NCI-H226 (cell line): ENCODE measurements at regions not wholly inside any gene's neighbourhood (a gene's known extent, or its start where the extent isn't known, plus 50 kb on each side); places are given as distances from the start of the nearest gene placed in this dataset.

ENCODE experiments used
- DNase-seq: peaks from one replicate; pipeline ENCODE4 v3.0.0-alpha.2; 2015

DNA sequence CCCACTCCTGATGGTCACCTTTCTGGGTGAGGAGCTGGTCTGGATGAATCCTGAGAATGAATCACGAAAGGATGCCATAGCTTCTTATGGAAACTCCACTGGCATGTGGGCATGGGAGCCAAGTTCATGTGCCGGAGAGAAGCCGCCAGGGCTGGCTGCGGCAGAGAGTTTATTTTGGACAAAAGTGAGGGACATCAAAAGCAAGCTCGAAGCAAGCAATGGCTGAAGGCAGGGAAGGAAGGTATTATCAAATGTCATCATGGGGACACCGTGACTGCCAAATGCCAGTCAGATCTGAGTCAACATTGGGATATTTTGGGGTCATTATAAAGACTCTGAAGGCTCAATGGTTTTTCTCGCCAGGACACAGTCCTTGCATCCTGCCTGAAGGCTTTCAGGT, 249.1 kb downstream of the QKI start:
- no peak for DNase-seq

DNA sequence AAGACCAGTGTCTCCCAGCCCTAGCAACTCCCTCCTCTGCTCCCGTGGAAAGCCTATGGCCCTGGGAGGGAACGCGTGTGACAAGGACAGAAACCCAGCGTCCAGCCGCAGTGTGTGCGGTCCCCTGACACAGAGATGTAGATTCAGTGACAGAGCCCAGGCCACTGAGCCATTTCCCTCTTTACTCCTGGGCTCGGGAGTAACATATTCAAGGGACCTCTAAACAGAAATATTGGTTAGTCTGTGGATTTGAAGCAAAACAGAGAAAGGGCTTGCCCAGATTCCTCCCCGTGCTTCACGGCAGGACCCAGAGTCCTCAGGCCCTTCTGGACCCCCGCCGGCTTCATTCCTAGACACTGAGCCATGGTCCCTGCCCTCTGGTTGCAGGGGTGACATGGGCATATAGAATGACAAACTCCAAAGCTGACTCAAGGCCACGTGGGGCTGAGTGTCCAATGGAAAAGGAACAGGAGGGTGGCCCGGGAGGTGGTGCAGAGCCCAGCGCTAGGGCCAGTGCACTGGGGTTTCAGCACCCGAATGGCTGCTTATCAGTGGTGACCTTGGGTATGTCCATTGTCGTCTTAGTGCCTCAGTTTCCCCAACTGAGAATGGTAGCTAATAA, 248.2 kb downstream of the QKI start:
- DNase-seq: no peak

DNA sequence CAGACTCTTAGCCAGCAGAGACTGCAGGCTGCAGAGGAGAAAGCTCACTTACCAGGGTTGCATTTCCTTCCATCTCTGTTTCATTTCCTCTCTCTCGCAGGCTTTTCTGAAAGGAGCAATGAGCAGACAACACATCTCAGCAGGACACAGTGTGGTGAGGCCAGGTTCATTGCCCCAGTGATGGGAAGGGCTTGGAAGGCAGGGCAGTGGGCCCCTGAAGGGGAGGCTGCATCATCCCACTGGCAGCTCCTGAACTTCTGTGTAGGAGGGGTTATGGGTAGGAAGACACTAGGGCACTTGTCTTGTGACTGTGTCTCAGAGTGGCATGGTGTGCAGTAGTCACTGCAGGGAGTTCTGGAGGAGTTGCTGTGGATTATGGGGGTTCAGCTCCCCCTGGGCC, 246.8 kb downstream of the QKI start:
- DNase-seq: no peak

DNA sequence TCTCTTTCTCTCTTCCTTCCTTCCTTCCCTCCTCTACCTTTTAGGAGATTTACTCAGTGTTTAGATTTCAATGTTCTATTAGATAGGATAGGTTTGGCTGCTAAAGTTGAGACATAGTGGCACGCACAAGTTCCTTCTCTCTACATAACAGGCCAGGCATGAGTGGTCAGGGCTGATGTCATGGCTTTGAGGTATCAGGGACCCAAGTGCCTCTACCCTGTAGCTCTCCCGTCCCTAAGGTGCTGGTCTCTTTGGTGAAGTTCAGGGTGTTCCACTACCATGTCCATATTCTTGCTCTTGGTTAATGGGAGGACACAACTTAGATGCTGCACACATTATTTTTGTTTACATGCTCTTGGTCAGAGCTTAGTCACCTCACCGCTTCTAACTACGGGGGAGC, 245.3 kb downstream of the QKI start:
- no peak for DNase-seq

DNA sequence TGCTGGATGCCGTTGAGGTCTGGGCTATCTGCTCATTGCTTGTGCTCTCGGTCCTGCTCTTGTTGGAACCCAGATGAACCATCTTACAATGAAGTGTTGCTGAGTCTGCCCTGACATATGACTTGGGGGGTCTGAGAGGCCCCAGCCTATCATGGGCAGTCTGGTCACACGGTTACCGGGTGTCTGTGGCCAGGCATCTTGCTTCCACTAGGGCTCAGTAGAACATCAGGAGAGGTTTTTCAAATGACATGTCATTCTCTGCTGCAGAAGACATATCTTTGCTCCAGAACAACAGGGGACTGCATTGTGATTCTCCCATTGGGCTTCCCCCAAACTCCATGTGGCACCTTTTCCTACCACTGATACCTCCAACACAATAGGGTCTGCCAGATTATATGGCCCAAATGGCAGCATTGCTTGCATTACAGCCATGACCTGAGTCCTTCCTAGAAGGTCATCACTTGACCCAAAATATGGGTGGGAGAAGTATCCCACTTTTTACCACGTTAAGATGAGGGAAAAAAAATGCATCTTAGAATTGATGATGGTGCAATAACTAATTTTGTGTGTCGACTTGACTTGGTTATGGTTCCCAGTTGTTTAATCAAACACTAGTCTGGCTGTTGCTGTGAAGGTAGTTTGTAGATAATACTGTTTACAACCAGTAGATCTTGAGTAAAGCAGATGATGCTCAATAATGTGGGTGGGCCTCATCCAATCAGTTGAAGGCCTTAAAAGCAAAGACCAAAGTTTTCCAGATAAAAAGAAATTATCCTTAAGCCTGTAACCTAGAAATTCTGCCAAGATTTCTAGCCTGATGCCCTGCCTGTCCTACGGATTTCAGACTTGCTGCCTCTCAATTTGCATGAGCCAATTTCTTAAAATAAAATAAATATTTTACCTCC, 241.0 kb downstream of the QKI start:
- DNase-seq: no peak

DNA sequence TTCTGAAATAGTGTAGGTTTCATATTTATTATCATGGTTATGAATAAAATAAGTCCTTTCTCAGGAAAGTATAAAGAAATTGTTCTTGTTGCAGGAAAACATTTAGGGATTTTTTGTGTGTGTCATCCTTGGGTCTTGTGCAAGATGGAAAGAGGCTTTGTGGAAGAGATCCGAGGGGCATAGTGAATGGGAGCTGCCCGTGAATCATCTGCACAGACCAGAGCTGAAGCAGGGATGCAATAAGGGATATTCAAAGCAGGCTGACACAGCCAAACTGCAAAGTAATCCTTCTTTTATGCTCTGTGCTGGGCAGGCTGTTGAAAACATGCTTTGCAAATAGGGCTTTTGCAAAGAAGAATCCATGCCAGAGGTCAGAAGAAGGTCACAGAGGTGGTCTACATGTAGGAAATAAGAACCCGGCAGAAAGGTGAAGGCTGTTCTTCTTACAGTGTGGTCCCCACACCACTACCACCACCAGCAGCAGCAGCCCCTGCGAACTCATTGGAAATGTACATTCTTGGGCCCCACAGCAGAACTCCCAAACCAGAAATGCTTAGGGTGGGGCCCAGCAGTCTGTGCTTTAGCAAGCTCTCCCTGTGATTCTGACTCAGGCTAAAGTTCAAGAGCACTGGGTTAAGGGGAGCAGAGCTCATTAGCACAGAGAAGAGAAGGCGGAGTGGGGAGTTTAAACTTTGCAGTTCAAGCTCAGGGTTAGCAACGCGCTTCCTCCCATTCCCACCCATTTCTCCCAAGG, 237.6 kb downstream of the QKI start:
- no peak for DNase-seq

DNA sequence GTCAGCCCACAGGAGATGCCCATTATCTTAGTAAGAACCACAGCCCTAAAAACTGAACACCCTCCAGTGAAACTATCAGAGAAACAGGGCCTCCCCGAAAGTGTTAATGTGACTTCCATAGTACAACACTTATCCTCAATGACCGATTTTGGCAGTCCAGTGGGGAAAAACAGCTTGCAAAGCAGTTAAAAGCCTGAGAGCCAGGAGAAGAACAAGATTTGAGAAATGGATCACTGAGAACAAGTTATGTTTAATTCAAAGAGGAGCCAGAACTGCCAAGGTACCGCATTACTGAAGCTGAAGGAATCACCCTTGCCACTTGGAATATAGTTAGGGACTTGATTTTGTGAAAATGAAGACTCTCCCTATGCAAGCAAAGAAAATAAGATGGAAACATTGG, 236.9 kb downstream of the QKI start:
- no peak for DNase-seq

DNA sequence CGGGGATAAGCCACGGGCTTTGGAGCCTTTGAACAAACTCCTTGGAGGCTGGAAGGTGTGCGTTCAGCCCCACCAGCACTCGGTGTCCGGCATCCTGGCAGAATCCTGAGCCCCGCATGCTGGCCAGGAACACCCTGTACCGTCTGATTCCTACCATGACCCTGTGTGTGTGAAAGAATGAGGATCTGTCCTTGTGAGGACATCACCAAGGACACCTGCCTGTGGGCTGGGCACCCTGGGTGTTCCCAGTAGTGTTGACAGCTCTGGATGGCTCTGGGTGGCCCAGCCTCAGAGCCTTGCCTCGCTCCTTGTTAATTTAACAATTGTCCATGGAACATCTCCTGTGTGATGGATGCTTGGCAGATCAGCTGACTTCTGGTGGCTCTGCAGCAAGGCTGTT, 234.3 kb downstream of the QKI start:
- no peak for DNase-seq

DNA sequence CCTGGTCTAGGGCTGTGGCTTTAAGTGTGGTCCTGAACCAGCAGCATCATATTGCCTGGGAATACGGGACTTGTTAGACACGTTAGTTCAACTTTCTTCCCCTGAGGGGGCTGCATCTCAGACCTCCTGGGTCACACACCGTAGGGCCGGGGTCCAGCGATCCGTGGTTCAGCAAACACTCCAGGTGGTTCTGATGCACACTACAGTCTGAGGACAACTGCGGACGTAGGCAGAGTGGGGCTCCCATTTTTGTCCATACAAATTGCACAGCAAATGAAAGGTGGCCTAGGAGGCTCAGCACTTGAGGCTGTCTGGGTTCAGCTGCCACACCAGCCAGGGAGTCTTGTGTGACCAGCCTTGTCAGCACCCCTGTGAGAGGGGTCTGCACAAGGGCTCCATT, 233.1 kb downstream of the QKI start:
- DNase-seq: no peak

DNA sequence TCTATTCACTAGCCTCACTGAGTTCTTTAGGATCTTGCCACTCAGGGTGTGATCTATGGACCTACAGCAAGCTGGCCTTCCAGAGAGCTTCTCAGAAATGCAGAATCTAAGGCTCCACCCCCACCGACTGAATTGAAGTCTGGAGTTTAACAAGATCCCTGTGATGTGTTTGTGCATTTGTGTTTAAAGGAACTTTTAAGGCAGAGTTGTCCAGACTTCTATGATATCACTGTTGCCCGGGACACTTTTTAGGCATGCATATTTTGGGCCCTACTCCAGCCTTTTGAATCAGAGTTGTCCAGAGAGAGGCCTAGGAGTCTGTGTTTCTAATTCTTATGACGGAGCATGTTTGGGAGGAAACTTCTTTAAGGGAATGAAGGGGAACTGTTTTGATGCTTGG, 232.3 kb downstream of the QKI start:
- DNase-seq: no peak

DNA sequence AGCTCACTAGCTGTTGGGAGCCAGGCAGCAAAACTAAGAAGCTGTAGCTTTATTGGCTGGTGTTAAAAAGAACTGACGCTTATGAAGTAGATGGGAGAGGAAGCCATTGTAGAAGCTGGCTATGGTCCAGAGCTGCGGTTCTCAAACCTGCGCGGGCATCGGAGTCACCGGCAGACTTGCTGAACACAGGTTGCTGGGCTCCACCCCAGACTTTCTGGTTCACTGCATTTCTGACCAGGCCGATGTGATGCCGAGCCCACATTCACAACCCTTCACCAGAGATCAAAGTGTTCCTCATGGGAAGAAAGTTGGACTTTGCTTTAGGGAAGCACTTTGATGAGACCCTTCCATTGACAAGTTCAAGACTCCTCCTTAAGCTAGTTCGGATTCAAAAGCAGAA, 231.6 kb downstream of the QKI start:
- no peak for DNase-seq

DNA sequence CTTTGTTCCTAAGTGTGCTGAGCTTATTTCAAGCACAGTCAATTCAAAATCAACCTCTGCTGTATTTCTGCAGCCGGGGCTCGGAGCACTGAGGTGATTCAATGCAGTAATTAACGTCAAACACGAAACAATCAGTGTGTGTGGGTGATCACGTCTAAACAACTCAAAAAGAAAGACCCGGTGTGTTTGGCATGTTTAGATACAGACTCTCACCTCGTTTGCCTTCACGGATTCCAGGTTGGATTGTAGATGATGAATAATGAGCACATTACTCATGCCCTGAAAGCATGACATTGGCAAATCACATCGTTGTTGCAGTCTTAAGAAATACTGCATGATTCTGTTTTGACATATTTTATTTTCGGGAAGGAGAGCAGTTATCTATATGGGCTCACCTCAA, 231.0 kb downstream of the QKI start:
- no peak for DNase-seq

DNA sequence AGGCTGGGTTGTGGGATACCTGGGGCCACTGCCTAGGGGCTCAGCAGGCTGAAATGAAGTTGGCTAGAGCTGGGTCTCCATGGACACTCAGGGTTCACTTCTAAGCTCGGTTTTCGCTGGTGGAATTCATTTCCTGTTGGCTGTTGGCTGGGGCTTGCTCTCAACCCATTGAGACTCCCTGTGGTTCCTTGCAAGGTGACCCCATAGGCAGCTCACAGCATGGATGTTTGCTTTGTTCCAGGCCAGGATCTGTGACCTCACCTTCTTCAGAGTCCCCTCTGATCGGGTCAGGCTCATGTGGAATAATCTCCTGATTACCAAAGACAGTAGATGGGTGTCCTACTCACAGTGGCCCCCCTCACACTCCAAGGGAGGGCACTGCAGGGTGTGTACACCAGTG, 229.3 kb downstream of the QKI start:
- DNase-seq: no peak

DNA sequence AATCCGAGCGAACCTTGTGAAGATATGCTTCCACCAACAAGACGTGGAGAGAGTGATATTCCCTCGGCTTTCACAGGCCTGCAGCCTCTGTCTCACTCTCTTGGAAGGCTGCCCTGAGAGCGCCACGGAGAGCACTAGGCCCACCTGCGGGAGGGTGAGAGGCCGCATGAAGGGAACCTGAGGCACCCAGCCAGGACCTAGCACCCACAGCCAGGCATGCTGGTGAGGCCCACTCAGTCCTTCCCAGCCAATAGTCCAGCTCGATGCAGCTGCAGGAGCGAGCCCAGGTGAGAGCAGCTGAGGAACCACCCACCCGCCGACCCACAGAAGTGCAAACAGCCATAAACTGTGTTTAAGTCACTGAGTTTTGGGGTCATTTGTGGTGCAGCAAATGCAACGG, 227.2 kb downstream of the QKI start:
- no peak for DNase-seq

DNA sequence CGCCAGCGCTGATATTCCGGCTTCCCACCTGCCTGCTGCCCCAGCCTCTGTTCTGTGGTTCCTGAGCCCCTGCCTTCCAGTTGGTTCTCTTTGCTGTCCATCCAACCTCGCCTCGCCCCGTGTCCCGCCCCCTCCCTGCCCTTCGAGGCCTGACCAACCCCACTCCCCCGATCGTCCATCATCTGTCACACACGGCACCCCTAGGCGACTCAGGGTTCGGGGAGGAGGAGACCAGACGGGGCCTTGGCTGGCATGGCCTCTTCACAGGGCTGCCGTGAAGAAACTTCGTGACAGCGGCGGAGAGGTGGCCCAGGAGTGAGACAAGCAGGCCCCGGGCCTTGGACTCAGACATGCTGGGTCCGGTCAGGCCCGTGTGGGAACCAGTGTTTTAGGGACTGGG, 226.1 kb downstream of the QKI start:
- no peak for DNase-seq

DNA sequence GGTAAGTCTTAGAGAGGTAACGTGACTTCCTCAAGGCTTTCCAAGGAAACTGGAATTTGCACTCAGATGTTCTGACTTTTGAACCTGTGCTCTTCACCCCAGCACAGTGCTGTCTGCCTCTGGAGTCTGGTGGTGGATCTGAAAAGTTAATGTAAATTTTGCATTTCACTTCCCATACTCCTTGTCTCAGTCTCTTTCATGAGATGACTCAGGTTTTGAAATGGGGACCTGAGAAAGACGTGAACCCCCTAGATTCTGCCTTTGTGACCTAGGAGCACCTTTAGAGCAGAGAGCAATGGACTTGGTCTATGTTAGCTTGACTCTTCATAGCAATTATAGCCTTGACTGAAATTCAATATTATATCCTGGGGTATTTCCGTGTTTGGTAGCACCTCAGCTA, 223.0 kb downstream of the QKI start:
- DNase-seq: no peak

DNA sequence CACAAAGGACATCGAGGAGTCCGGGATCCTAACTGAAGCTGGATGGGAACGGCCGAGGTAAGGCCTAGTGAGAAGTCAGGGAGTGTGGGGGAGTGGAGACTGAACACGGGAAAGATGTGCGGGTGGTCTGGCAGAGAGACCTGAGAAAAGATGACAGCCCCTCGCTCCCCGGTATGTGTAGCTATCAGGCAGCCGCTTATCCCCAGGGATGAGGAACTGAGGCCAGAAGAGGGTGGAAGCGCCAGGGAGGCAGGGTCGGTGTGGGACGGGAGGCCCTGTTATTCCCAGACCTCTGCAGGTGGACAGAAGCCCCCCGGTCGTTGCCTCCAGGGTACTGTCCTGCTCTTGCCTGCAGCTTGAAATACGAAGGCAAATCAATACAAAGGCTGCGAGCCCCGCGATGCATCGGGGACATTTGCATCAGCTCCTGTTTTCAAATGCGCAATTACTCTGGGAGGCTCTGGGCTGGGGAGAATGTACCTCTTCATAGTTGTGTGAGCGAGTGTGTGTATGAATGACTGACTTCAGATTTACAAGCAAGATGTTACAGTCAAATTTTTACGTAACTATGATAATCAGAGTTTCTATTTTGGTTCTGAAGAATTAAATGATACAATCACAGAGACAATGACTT, 221.3 kb downstream of the QKI start:
- DNase-seq: no peak

DNA sequence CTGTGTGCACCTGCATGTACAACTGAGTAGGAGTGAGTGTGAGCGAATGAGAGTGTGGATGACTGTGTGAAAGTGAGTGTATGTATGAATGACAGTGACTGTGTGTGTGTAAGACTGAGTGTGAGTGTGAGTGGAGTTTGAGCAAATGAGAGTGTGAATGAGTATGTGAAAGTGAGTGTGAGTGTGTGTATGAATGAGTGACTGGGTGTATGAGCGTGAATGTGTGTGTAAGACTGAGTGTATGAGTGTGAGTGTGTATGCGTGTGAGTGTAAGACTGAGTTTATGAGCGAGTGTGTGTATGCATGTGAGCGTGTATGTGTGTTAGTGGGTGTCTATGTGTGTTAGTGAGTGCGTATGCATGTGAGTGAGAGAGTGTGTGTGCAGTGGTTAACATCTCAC, 220.8 kb downstream of the QKI start:
- no peak for DNase-seq

DNA sequence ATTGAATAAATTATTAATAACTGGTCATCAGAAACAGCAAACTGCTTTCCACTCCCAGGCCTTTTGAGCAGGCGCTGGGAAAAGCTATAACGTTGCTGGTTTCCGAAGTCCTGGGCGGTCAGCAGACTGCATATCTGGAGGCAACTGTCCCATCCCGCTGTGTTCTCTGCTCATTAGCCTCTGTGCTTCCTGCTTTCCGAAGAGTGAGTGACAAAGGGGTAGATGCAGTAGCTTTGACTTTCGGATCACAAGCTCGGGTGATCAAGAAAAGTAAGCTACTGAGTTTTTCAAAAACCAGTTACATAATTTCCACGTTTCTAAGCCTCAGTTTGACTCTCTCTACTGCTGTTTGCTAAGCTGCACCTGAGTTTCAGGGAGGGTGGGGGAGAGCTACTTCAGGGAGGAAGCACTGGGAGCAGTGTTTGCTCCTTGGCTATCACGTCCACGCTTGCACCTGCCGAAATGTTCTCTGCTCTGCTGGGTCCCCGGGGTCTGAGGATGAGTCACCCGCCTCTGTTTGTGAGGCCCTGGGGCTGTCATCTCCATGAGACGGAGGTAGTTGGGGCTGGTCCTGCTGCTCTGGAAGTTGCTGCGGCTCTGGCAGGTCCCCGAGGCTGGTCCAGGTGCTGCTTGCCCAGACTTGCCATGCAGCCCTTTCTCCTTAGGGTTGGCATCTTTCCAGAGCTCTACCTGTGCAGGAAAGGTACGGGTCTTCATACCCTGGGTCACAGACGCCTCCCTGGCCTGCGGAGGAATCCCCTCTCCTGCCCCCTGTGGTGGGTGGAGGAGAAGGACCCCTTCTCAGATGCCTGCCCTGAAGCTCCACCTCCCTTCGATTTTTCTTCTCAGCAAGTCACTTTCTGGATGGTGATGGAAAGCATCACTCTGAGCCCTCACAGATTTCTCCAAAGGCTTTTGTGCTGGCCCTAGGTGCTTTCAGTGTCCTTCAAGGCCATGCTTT, 220.0 kb downstream of the QKI start:
- no peak for DNase-seq

DNA sequence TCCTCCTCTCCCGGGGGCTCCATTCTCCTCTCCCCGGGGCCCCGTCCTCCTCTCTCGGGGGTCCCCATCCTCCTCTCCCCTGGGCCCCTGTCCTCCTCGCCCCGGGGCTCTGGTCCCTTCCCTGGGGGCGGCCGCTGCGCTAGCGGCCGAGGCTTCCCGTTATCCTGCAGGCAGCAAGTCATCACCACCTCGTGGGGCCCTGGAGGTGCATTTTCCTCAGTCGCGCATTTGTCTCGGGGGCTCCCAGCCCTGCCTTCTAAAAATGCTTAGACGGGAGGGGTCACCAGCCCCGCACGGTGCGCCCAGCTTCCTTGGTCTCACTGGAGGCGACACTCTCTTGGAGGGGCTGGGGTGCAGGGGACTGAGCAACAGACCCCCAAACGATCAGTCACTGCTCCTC, 216.5 kb downstream of the QKI start:
- no peak for DNase-seq

DNA sequence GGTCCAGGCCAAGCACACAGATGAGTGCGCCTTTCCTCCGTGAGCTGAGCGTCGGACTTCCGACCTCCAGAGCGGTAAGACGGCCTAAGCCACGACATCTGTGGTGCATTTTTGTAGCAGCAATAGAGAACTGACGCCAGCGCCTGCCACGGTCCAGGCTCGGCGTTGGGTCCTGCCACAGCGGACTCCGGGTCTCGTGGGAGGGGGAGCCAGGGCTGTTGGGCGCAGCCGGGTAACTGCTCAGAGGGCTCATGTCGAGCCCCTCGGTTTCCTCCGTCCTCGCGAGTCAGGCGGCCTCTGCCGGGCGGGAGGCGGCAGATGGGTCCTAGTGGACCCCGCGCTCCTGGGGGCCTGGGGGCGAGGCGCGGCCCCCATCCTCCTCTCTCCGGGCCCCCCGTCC, 216.1 kb downstream of the QKI start:
- no peak for DNase-seq

DNA sequence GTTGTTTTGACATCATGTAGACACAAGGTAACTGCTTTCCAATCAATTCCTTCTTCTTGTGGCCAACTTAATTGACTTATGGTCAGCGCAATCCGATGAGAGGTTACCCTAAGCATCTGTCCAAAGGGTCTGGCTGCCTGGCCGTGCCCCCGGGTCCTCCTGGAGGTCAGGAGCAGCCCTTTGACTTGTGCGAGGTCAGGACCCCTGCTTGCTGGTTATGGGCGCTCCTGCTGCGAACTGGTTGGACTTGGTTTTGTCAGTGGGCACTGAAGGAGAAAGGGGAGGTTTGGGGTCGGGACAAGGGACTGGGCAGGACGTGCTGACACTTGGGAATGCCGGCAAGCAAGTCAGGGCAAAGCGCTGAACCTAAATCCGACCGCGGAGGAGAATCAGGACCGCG, 215.6 kb downstream of the QKI start:
- no peak for DNase-seq
